K562 (cell line): ENCODE measurements at regions not wholly inside any gene's neighbourhood (a gene's known extent, or its start where the extent isn't known, plus 50 kb on each side); places are given as distances from the start of the nearest gene placed in this dataset.

Source experiments
- MAZ ChIP-seq, 2 experiments: fragments of 450-650 bp in 1 of 2; sonication (generic) in 1 of 2; formaldehyde crosslinking; IDR thresholded peaks in 1 of 2; conservative IDR thresholded peaks in 1 of 2; 2 replicates each; pipeline versions ENCODE4 v1.4.0 to v1.5.0; 2020; ENCODE audit warnings: mild to moderate bottlenecking in 1 of 2, missing genetic modification reagents in 1 of 2
- ZNF23 ChIP-seq: fragments of 250-450 bp; sonication (Bioruptor Pico); IDR thresholded peaks from 2 replicates; pipeline ENCODE4 v1.4.0; 2020; ENCODE audit warnings: mild to moderate bottlenecking

GRCh38 chr15:47039225-47039624, 678.1 kb upstream of the SEMA6D start:
- no peak for TF ChIP-seq ZNF23
- TF ChIP-seq MAZ (CRISPR knock-in tag; conservative IDR thresholded peaks at IDR 0.05 in 1 of 2, IDR thresholded peaks at IDR 0.05 in 1 of 2): no peak
